Heart left ventricle (tissue), 16 donors: ENCODE measurements at regions not wholly inside any gene's neighbourhood (a gene's known extent, or its start where the extent isn't known, plus 50 kb on each side); places are given as distances from the start of the nearest gene placed in this dataset.

Experiments
- ATAC-seq, 4 donors: fragments of 200-7000 bp; cut with Tn5 transposase; one replicate each; pipeline ENCODE4 v1.9.1; 2020 to 2022; ENCODE audit warnings: moderate library complexity in 4 of 4, mild to moderate bottlenecking in 3 of 4, moderate number of reproducible peaks in 1 of 4
- DNase-seq, 5 donors: peaks; one replicate each; pipeline ENCODE4 v3.0.0-alpha.2; 2020
- H3K27ac ChIP-seq, 12 donors: fragments of 200-600 bp; sonication (generic) in 4 of 12; one replicate each; pipeline versions ENCODE4 v1.5.0 to v1.8.0; 2016 to 2022; ENCODE audit warnings: mild to moderate bottlenecking in 2 of 12
- H3K27me3 ChIP-seq, 9 donors: fragments of 200-600 bp; sonication (generic) in 2 of 9; one replicate each; pipeline versions ENCODE4 v1.5.1 to v1.8.0; 2016 to 2022; ENCODE audit warnings: mild to moderate bottlenecking in 3 of 9
- H3K36me3 ChIP-seq, 9 donors: fragments of 200-600 bp; sonication (generic) in 2 of 9; one replicate each; pipeline versions ENCODE4 v1.5.0 to v1.8.0; 2018 to 2022; ENCODE audit warnings: mild to moderate bottlenecking in 2 of 9
- H3K4me1 ChIP-seq, 12 donors: fragments of 200-600 bp; sonication (generic) in 4 of 12; one replicate each; pipeline versions ENCODE4 v1.5.0 to v1.8.0; 2016 to 2022; ENCODE audit warnings: mild to moderate bottlenecking in 3 of 12
- H3K4me3 ChIP-seq, 12 donors: fragments of 200-600 bp; sonication (generic) in 4 of 12; one replicate each; pipeline versions ENCODE4 v1.5.0 to v1.8.0; 2017 to 2022; ENCODE audit warnings: mild to moderate bottlenecking in 9 of 12, moderate library complexity in 4 of 12
- H3K9me3 ChIP-seq, 12 donors: fragments of 200-600 bp; sonication (generic) in 4 of 12; one replicate each; pipeline versions ENCODE4 v1.5.0 to v1.8.0; 2016 to 2022; ENCODE audit warnings: mild to moderate bottlenecking in 1 of 12
- CTCF ChIP-seq, 12 donors: fragments of 200-600 bp; sonication (generic) in 4 of 12; IDR thresholded peaks; one replicate each; pipeline versions ENCODE4 v1.5.0 to v1.8.0; 2018 to 2022; ENCODE audit warnings: antibody characterized with exemption in 12 of 12, mild to moderate bottlenecking in 5 of 12
- POLR2A ChIP-seq, 2 donors: fragments of 450-650 bp; IDR thresholded peaks; one replicate each; pipeline ENCODE4 v1.6.1; 2017; ENCODE audit warnings: antibody characterized with exemption in 2 of 2, mild to moderate bottlenecking in 2 of 2, moderate library complexity in 2 of 2
- WGBS, 4 donors: extraction: QIAGEN DNeasy Blood & Tissue Kit in 2 of 4; methylation state at CpG; one replicate each; pipeline versions ENCODE4 v1.1.5 to v1.1.7; 2013 to 2018; 5-methylcytosine and 5-hydroxymethylcytosine counted together
- intact Hi-C, 10 donors: fragments of 100-400 bp; cut with DNase I; formaldehyde crosslinking; loops; one replicate each; pipeline versions ENCODE4 v1.11.1 to v1.14.2; 2022
- donor health status: ischemic (EF 13 %, LVEDD 7.1; RV severe dilation, severe dysfunction).
- donor health status: healthy with polysubstance abuse.
- donor health status: DM: no; HTN: yes; CAD: no.
- donor health status: DM: no; HTN: no; CAD: no.
- donor health status: ischemic (EF 25% LVEDD 6.9; RV normal size, moderate dysfunction).
- donor health status: ischemic (EF 25% LVEDD 5.7; RV mildly dilated, moderate dysfunction).
- donor health status: healthy.
- donor health status: DM: yes; HTN: yes; CAD: no.
- donor health status: ischemic (EF 35%, LVEDD 5.7; RV mildly dilated, moderate dysfunction).
- donor health status: nonischemic (EF 11% LVEDD 7.7; RV severe dilation, severe dysfunction).
- donor health status: DM: yes; HTN: yes; CAD: no.
- donor health status: PGD.
- donor health status: ischemic (EF 29% LVEDD 5.4; RV normal size, mild dysfunction).
- donor health status: nonischemic (EF 23%, LVEDD 6.1; RV moderate dilation, normal function).

GRCh38 chr14:104458845-104459244, 120.7 kb upstream of the C14orf180 start:
- TF ChIP-seq POLR2A (IDR thresholded peaks at IDR 0.05): no peak
- TF ChIP-seq CTCF (IDR thresholded peaks at IDR 0.05): no peak
- H3K36me3 ChIP-seq: no peaks in the 10 kb centered on the region
- ATAC-seq (no peak), DNase-seq (no peak)
- H3K27me3 ChIP-seq: peaks cover 7 to 37% (median 24%) of the 10 kb centered on the region in 9 donors
- WGBS, 4 donors: 61 to 69% (median 68%) methylated on average over 9 of the region's 9 CpGs
- H3K9me3 ChIP-seq: no peaks in the 10 kb centered on the region
- peaks cover 0 to 12% (median 6%) of the 10 kb centered on the region in 12 donors for H3K4me1 ChIP-seq
- H3K4me3 ChIP-seq: no peak overlapping the region
- no peak overlapping the region for H3K27ac ChIP-seq
- intact Hi-C loops: no loop called here

- no peaks in the 10 kb centered on the region for H3K36me3 ChIP-seq
- no peaks in the 10 kb centered on the region for H3K9me3 ChIP-seq
- H3K27me3 ChIP-seq: peaks cover 7 to 49% (median 24%) of the 10 kb centered on the region in 9 donors
- intact Hi-C loops: no loop called here
- peak overlapping the region in 5 of 12 donors; percentile 9 to 23 (median 20) for H3K4me3 ChIP-seq
- ATAC-seq (peak in 1 of 4 donors; percentile 26), DNase-seq (no peak)
- TF ChIP-seq POLR2A (IDR thresholded peaks at IDR 0.05): no peak
- no peak for TF ChIP-seq CTCF (IDR thresholded peaks at IDR 0.05)
- 21 to 34% (median 24%) methylated on average over 31 to 39 of the region's 47 CpGs for WGBS, 4 donors
- H3K27ac ChIP-seq: no peak overlapping the region
- peaks cover 0 to 12% (median 6%) of the 10 kb centered on the region in 12 donors for H3K4me1 ChIP-seq
Measured at GRCh38 chr14:104460791-104461651, 118.5 kb upstream of the C14orf180 start.

- Histone ChIP-seq H3K27ac (no peak overlapping the region), H3K4me1 (peaks cover 0 to 12% (median 6%) of the 10 kb centered on the region in 12 donors), H3K27me3 (peaks cover 7 to 49% (median 24%) of the 10 kb centered on the region in 9 donors), H3K36me3 (no peaks in the 10 kb centered on the region), H3K4me3 (peak overlapping the region in 11 of 12 donors; percentile 5 to 44 (median 32)), H3K9me3 (no peaks in the 10 kb centered on the region)
- ATAC-seq: peak in 1 of 4 donors; percentile 27
- no peak for TF ChIP-seq CTCF (IDR thresholded peaks at IDR 0.05)
- no peak for TF ChIP-seq POLR2A (IDR thresholded peaks at IDR 0.05)
- DNase-seq: no peak
- WGBS, 4 donors: 2 to 8% (median 2%) methylated on average over 14 to 66 of the region's 66 CpGs
- intact Hi-C loops: no loop called here
Measured at GRCh38 chr14:104461676-104462449, 117.7 kb upstream of the C14orf180 start.
